Uterus (tissue), 2 donors: ENCODE measurements at regions not wholly inside any gene's neighbourhood (a gene's known extent, or its start where the extent isn't known, plus 50 kb on each side); places are given as distances from the start of the nearest gene placed in this dataset.

Experiments used
- CTCF ChIP-seq, 4 experiments: fragments of 200-600 bp in 2 of 4; fragments of 450-650 bp in 2 of 4; sonication (generic) in 2 of 4; IDR thresholded peaks; one replicate each; pipeline ENCODE4 v1.5.1; 2016 to 2019; ENCODE audit warnings: antibody characterized with exemption in 4 of 4, mild to moderate bottlenecking in 2 of 4, moderate library complexity in 1 of 4
- POLR2A ChIP-seq, 2 donors: fragments of 450-650 bp; IDR thresholded peaks; one replicate each; pipeline ENCODE4 v1.6.1; 2016; ENCODE audit warnings: antibody characterized with exemption in 2 of 2, mild to moderate bottlenecking in 1 of 2, moderate library complexity in 1 of 2

- TF ChIP-seq CTCF (IDR thresholded peaks at IDR 0.05), result no peak
- TF ChIP-seq POLR2A (IDR thresholded peaks at IDR 0.05), result no peak
Observed at GRCh38 chr1:37354876-37355650, 119.3 kb upstream of the ZC3H12A start.
